Esophagus squamous epithelium (tissue), 4 donors: ENCODE measurements at regions not wholly inside any gene's neighbourhood (a gene's known extent, or its start where the extent isn't known, plus 50 kb on each side); places are given as distances from the start of the nearest gene placed in this dataset.

ENCODE experiments used
- CTCF ChIP-seq, 6 experiments: fragments of 450-650 bp in 4 of 6; fragments of 200-600 bp in 2 of 6; sonication (generic) in 2 of 6; IDR thresholded peaks; one replicate each; pipeline ENCODE4 v1.5.1; 2016 to 2019; ENCODE audit warnings: antibody characterized with exemption in 6 of 6, mild to moderate bottlenecking in 4 of 6, moderate library complexity in 4 of 6
- POLR2A ChIP-seq, 4 donors: fragments of 450-650 bp; IDR thresholded peaks; one replicate each; pipeline ENCODE4 v1.6.1; 2017; ENCODE audit warnings: antibody characterized with exemption in 4 of 4, mild to moderate bottlenecking in 4 of 4, moderate library complexity in 3 of 4

GRCh38 chr1:2906085-2906484 lies 104.6 kb upstream of the TTC34 start:
- no peak for TF ChIP-seq POLR2A (IDR thresholded peaks at IDR 0.05)
- TF ChIP-seq CTCF (IDR thresholded peaks at IDR 0.05): no peak
